ENCODE measurements at regions not wholly inside any gene's neighbourhood (a gene's known extent, or its start where the extent isn't known, plus 50 kb on each side); places are given as distances from the start of the nearest gene placed in this dataset.

DNA sequence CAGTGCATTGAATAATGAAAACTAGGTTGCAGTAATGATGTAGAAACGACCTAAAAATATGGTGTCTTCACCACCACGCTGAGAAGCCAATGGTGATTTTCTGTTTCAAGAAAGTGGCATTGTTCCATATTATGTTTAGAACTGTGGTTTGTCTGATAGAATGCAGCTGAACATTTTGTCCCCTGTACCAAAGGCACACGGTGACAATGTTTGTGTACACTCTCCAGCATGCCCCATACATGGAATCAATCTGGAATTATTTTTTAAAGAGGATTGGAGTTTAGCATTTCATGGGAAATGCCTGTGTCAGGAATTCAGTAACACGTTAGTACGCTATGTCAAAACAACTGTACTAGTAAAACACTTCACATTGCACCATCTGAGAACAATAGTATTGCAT is 237.4 kb upstream of the AUTS2 start:
- no peak for TF ChIP-seq SALL2 (tag by site-specific recombination; IDR thresholded peaks at IDR 0.05; ENCODE audit: borderline replicate concordance)
- no peak for TF ChIP-seq ZNF529 (tag by site-specific recombination; IDR thresholded peaks at IDR 0.05; ENCODE audit: insufficient replicate concordance)
- no peak for TF ChIP-seq ZNF560 (tag by site-specific recombination; IDR thresholded peaks at IDR 0.05; ENCODE audit: borderline replicate concordance)
- no peak for TF ChIP-seq ZBTB17 (tag by site-specific recombination; IDR thresholded peaks at IDR 0.05)
- TF ChIP-seq OVOL3 (tag by site-specific recombination; IDR thresholded peaks at IDR 0.05) = no peak
- TF ChIP-seq, protein P1, sequence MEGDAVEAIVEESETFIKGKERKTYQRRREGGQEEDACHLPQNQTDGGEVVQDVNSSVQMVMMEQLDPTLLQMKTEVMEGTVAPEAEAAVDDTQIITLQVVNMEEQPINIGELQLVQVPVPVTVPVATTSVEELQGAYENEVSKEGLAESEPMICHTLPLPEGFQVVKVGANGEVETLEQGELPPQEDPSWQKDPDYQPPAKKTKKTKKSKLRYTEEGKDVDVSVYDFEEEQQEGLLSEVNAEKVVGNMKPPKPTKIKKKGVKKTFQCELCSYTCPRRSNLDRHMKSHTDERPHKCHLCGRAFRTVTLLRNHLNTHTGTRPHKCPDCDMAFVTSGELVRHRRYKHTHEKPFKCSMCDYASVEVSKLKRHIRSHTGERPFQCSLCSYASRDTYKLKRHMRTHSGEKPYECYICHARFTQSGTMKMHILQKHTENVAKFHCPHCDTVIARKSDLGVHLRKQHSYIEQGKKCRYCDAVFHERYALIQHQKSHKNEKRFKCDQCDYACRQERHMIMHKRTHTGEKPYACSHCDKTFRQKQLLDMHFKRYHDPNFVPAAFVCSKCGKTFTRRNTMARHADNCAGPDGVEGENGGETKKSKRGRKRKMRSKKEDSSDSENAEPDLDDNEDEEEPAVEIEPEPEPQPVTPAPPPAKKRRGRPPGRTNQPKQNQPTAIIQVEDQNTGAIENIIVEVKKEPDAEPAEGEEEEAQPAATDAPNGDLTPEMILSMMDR (tag by site-specific recombination; IDR thresholded peaks at IDR 0.05) = no peak
- TF ChIP-seq ZNF433 (tag by site-specific recombination; IDR thresholded peaks at IDR 0.05; ENCODE audit: low read depth) = no peak

Data from HEK293 (cell line).